ENCODE measurements at regions not wholly inside any gene's neighbourhood (a gene's known extent, or its start where the extent isn't known, plus 50 kb on each side); places are given as distances from the start of the nearest gene placed in this dataset.

DNA sequence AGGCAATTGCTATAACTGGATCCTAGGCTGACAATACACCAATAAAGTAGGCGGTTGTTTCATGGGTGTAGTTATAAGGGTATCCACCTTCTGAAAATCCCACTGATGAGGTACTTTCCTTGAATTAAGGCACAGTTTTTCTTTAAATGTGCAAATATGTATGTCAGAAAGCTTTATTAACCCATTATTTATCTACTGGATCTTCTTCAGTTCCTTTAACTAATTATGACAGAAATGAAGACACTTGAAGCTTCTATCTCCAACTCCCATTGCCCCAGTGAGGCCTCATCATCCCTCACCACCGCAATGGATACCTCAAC lies 159.6 kb upstream of the KLF3 start:
- peaks cover 21% of the 10 kb centered on the region for H3K27me3 Mint-ChIP-seq
- H3K9me3 Mint-ChIP-seq, result peaks cover 7% of the 10 kb centered on the region
- peaks cover 16% of the 10 kb centered on the region for H3K36me3 Mint-ChIP-seq
- H3K4me3 Mint-ChIP-seq, result no peak overlapping the region
- no peak overlapping the region for H3K27ac Mint-ChIP-seq
- DNase-seq, result no peak
- peaks cover 62% of the 10 kb centered on the region for H3K4me1 Mint-ChIP-seq
- CTCF ChIA-PET, result interaction anchor here (1.3 kb wide), 1 partner anchor 12 kb away, joined by 3 read pairs; no protein-coding TSS in a partner anchor

DNA sequence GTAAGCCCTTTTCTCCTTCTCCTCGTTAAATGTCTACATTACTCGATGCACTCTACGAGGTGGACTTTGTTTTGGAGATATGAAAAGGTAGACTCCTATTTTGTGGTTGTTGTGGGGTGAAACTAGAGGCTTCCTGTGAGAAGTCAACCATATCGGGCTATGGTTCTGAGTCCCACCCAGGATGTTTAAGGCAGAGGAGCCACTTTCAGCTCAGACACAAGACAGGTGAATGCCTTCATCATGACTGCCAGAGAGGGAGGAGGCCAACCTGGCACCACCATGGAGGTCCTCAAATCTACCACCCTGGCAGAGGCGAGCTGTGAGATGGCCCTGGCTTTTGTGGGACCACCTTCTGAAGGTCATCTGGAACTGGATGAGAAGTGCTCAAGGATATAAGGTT lies 154.4 kb upstream of the KLF3 start:
- peaks cover 22% of the 10 kb centered on the region for H3K9me3 Mint-ChIP-seq
- CTCF ChIA-PET, result interaction anchor here (0.6 kb wide), 1 partner anchor 25 kb away, joined by 3 read pairs; no protein-coding TSS in a partner anchor
- H3K4me3 Mint-ChIP-seq, result peak overlapping the region; percentile 84
- H3K27me3 Mint-ChIP-seq, result peaks cover 13% of the 10 kb centered on the region
- peaks cover 50% of the 10 kb centered on the region for H3K36me3 Mint-ChIP-seq
- DNase-seq, result peak; percentile 72
- peak overlapping the region; percentile 89 for H3K27ac Mint-ChIP-seq
- H3K4me1 Mint-ChIP-seq, result peaks cover 92% of the 10 kb centered on the region

DNA sequence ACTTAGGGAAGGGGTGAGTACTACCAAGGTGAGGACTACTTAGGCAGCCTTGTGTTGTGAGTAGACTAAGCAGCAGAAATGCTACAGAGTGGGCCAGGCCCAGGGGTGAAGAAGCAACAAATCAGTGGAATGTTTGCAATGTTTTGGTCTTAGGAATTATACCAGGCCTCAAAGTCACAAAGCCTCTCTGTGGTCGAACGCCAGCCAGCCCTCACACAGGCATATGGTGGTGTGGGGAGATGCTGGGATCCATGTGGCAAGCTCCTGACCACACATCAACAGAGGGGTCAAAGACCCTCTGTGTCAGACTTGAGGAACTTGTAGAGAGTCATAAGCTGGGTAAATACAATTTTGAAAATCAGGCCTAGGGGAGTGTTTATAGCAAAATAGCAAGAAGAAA lies 153.8 kb upstream of the KLF3 start:
- peaks cover 19% of the 10 kb centered on the region for H3K9me3 Mint-ChIP-seq
- peaks cover 96% of the 10 kb centered on the region for H3K4me1 Mint-ChIP-seq
- peak overlapping the region; percentile 89 for H3K27ac Mint-ChIP-seq
- peaks cover 10% of the 10 kb centered on the region for H3K27me3 Mint-ChIP-seq
- H3K36me3 Mint-ChIP-seq, result peaks cover 51% of the 10 kb centered on the region
- CTCF ChIA-PET, result no interaction called here
- no peak for DNase-seq
- peak overlapping the region; percentile 84 for H3K4me3 Mint-ChIP-seq

DNA sequence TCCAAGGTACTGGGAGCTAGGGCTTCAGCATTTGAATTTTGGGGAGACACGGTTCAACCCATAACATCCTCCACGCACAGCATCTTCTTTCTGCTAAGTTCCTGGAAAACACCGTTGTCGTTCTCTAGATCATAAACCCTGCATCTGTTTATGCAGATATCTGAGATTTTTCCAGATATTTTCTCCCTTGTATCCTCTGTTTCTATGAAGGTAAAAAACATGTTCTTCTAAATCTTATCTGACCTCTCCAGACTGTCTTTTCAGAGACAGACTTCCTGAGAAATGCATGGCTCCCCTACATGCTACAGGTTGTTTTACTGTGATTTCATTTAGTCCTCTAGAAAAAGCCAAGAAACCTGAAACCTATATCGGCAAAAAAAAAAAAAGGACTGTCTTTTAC lies 152.3 kb upstream of the KLF3 start:
- DNase-seq, result no peak
- Mint-ChIP-seq H3K27me3 (peaks cover 6% of the 10 kb centered on the region), H3K27ac (no peak overlapping the region), H3K4me1 (peaks cover 92% of the 10 kb centered on the region), H3K9me3 (peaks cover 17% of the 10 kb centered on the region), H3K4me3 (peak overlapping the region; percentile 84), H3K36me3 (peaks cover 53% of the 10 kb centered on the region)
- CTCF ChIA-PET, result no interaction called here

DNA sequence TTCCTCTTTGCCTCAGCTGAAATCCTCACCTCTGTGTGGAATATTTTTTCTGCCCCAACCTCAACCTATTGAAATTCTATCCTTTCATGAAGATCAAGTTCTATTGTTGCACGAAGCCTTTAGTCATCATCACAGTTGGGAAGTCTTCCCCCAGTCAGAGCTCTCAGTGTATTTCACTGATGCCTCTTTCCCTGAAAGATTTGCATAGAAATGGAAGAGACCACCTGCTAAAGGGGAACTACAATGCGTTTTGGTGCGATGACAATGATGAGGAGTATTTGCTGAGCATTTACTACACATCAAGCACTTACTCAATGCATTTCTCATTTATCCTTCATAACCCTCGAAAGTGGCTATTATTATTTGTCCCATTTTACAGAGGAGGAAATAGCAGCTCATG lies 151.2 kb upstream of the KLF3 start:
- no peak for DNase-seq
- CTCF ChIA-PET, result no interaction called here
- no peak overlapping the region for H3K4me3 Mint-ChIP-seq
- peaks cover 54% of the 10 kb centered on the region for H3K36me3 Mint-ChIP-seq
- H3K4me1 Mint-ChIP-seq, result peaks cover 81% of the 10 kb centered on the region
- peaks cover 15% of the 10 kb centered on the region for H3K9me3 Mint-ChIP-seq
- H3K27me3 Mint-ChIP-seq, result peaks cover 3% of the 10 kb centered on the region
- H3K27ac Mint-ChIP-seq, result no peak overlapping the region

DNA sequence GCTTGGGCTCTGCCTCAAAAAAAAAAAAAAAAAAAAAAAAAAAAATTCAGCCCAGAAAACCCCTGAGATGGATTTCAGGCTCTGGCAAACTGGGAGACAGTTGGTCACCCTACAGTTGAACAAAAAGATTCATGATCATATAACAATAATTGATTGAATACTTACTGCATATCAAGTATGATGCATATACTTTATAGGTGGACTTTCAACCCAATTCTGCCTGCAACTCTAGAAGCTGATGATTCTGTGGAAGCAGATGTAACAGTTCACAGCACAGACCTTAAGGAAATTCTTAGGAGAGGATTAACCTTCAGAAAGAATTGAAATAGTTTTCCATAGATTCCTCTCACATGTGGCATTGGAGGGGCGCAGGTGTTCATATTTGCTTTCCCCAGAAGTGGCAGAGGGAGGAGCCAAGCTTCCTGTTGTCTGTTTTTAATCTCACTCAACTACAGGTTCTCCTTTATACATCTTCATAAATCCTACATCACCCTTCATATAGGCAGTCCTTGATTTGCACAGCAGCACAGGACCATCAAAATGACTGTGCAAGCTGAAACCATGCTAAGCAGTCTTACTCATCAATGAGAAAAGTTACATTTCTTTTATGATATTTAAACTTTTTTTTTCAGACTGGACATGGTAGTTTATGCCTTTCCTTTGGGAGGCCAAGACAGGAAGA lies 149.4 kb upstream of the KLF3 start:
- H3K9me3 Mint-ChIP-seq, result peaks cover 16% of the 10 kb centered on the region
- peak; percentile 24 for DNase-seq
- peaks cover 68% of the 10 kb centered on the region for H3K36me3 Mint-ChIP-seq
- peaks cover 3% of the 10 kb centered on the region for H3K27me3 Mint-ChIP-seq
- H3K27ac Mint-ChIP-seq, result peak overlapping the region; percentile 50
- no peak overlapping the region for H3K4me3 Mint-ChIP-seq
- CTCF ChIA-PET, result no interaction called here
- H3K4me1 Mint-ChIP-seq, result peaks cover 64% of the 10 kb centered on the region

DNA sequence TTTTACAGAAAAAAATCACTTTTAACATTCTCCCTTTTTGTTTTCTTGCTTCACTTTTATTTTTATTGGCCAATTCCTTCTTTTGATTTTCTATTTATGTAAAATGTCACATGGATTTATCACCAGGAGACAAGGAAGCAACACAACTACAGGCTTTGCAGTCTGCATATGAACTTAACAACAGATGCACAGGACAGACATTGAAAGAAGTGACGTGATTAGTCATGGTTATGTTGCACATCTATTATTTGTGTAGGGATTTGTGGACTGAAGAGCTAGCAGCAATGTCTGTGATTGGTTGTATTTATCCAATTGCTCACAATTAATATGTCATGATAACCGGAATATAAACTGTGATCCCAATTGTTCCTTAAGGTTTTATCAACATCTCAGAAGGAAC lies 147.8 kb upstream of the KLF3 start:
- no peak overlapping the region for H3K27ac Mint-ChIP-seq
- CTCF ChIA-PET, result no interaction called here
- H3K27me3 Mint-ChIP-seq, result peaks cover 3% of the 10 kb centered on the region
- peaks cover 9% of the 10 kb centered on the region for H3K9me3 Mint-ChIP-seq
- H3K4me1 Mint-ChIP-seq, result peaks cover 48% of the 10 kb centered on the region
- no peak overlapping the region for H3K4me3 Mint-ChIP-seq
- peaks cover 61% of the 10 kb centered on the region for H3K36me3 Mint-ChIP-seq
- no peak for DNase-seq

DNA sequence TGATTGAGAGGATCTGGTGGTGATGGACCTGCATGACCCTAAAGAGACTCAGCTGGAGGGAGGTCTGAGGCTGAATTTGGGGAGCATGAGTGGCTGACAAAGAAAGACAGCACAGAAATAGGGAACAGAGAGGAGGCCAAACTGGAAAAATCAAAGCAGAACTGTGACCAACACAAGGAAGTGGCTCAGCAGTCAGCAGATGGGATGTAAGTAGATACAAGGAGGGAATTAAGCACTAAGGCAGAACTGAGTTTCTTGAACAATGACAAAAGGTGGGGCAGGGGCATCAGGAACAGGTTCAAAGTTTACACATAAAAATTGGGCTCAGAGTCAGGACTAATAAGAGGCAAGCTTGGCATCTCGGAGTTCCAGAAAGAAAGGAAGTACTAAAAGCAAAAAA lies 144.3 kb upstream of the KLF3 start:
- CTCF ChIA-PET, result no interaction called here
- H3K27ac Mint-ChIP-seq, result no peak overlapping the region
- peaks cover 20% of the 10 kb centered on the region for H3K27me3 Mint-ChIP-seq
- no peak overlapping the region for H3K4me3 Mint-ChIP-seq
- peaks cover 29% of the 10 kb centered on the region for H3K4me1 Mint-ChIP-seq
- H3K36me3 Mint-ChIP-seq, result peaks cover 41% of the 10 kb centered on the region
- no peak for DNase-seq
- peaks cover 3% of the 10 kb centered on the region for H3K9me3 Mint-ChIP-seq

DNA sequence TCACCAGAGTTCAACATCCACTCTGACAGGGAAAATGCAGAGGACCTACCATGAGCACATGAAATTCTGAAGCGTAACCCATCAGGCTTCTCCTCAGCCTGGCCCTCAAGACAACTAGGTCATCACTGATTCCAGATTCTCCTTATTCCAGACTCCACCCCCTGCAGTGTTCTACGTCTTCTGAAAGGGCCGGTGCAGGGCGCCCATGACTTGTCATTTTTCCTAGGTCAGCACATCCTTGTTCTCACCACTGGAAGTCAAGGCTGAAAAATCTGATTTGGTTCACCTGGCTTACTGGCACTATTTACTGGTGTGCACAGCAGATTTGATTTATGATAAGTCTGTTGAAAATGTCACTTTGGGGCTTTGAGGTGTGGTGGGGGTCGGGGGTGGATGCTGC lies 140.9 kb upstream of the KLF3 start:
- no peak overlapping the region for H3K4me3 Mint-ChIP-seq
- H3K27ac Mint-ChIP-seq, result no peak overlapping the region
- H3K27me3 Mint-ChIP-seq, result peaks cover 25% of the 10 kb centered on the region
- DNase-seq, result no peak
- peaks cover 19% of the 10 kb centered on the region for H3K4me1 Mint-ChIP-seq
- CTCF ChIA-PET, result no interaction called here
- H3K36me3 Mint-ChIP-seq, result peaks cover 33% of the 10 kb centered on the region
- peaks cover 12% of the 10 kb centered on the region for H3K9me3 Mint-ChIP-seq

DNA sequence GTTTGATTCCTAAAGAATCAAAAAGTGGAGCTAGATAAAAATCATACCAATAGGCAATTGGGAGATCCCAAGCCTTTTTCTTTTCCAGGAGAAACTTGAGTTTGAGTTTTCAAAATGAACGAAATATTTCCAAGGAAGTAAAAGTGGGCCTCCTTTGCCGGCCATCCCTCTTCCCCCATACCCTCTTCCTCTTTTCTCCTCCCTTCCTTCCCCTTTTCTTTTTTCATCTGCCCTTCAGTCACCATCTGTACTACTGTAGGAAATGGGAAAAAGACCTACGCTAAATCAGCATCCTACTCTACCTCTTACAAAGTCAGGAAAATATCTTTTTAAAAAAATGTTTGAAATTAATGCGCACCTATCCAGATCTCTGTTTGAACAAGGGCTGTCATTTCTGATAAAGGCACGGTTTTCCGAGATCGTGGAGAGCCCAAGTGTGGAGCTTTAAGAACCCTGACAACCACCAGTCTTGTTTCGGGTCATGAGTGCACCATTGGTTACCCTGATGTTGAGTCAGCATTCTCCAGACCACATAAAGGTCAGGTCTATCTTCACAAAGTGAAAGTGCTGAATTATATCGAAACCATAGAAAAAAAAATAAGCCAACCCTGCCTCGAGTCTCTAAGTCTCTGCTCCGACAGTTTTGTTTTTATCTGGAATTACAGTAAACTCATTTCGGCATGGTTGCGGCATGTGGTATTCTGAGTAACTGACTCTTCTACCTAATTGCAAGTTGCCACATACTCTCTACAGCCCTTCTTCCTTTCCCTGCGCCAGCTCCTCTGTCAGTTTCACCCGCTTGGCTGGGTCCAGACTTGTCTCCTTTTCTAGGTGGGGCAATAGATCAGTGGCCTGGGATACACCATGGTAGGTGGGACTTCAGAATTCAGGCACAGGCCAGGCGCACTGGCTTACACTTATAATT lies 140.2 kb upstream of the KLF3 start:
- Mint-ChIP-seq H3K4me1 (peaks cover 19% of the 10 kb centered on the region), H3K4me3 (no peak overlapping the region), H3K9me3 (peaks cover 12% of the 10 kb centered on the region), H3K27me3 (peaks cover 25% of the 10 kb centered on the region), H3K36me3 (peaks cover 27% of the 10 kb centered on the region), H3K27ac (no peak overlapping the region)
- CTCF ChIA-PET, result no interaction called here
- peak; percentile 39 for DNase-seq

DNA sequence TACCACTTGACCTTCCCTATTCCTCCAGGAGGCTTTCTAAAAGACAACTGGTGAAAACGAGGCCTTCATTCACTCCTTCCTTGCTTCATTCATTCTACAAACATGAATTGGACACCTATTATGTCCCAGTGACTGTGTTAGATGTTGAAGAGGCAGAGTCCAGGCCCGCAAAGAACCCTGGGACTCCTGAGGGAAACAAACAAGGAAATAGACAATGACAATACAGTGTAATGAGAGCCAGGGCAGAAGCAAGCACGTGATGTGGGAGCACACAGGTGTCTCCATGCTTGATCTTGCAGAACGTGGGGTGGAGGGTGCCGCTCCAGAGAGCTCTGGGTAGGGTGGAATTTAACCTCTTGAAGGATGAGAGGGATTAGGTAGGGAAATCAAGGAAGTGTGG lies 137.6 kb upstream of the KLF3 start:
- peaks cover 19% of the 10 kb centered on the region for H3K36me3 Mint-ChIP-seq
- peaks cover 41% of the 10 kb centered on the region for H3K4me1 Mint-ChIP-seq
- H3K27ac Mint-ChIP-seq, result peak overlapping the region; percentile 46
- DNase-seq, result no peak
- H3K9me3 Mint-ChIP-seq, result peaks cover 10% of the 10 kb centered on the region
- CTCF ChIA-PET, result interaction anchor here (1.3 kb wide), 1 partner anchor 149 kb away, joined by 4 read pairs; no protein-coding TSS in a partner anchor
- no peak overlapping the region for H3K4me3 Mint-ChIP-seq
- peaks cover 21% of the 10 kb centered on the region for H3K27me3 Mint-ChIP-seq

DNA sequence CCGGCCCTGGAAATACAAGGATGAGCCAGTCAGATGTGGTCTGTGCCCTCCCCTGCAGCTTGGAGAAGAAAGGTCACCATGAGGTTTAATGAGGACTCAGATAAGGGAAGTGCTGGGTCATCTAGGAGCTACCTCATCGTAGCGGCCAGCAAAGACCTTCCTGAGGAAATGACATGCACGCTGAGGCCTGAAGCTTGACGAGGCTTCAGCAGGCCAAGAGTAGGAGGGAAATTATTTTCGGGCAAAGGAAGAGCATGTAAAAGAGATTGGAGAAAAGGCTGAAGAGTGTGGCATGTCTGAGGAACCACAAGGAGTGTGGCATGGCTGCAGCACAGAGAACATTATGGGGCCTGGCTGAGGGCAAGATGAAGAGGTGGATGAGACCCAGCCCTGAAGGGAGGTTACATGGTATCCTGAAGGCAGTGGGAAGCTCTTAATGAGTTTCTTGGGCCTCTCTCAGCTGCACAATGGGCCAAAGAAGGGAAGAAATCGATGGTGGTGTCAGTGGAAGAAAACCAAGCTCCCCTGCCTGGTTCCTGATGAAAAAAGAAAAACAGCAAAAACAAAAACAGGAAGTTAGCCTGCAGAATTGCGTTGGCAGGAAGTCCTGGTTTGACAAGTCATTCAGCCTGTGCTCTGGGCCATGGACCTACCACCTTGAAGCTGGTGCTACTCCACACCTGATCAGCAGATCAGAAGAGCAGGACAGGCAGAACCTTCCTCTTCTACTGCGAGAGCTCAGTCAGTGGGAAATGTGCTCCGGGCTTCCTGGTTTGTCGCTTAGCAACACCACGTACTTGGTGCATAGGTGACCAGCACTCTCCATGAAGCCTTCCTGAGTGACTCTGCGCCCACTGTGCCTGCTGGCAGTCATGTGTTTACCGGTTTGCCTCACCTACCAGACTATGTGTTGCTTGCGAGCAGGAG lies 134.5 kb upstream of the KLF3 start:
- Mint-ChIP-seq H3K27me3 (peaks cover 4% of the 10 kb centered on the region), H3K4me3 (no peak overlapping the region)

DNA sequence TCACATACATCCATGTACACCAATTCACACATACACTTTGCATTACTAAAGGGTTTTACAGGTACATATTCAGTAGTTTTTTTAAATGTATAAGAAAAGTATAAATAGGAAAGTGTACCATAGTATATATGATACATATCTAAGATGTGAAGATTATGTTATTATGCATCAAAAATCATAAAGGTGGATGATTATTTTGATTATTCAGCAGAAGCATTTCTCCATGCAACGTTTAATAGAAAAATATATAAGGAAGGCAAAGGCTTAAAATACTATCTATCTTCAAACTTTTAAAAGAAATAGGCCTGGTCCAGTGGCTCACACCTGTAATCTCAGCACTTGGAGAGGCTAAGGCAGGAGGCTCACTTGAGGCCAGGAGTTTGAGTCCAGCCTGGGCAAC lies 133.5 kb upstream of the KLF3 start:
- peak overlapping the region; percentile 97 for H3K27ac Mint-ChIP-seq
- peaks cover 19% of the 10 kb centered on the region for H3K36me3 Mint-ChIP-seq
- no peaks in the 10 kb centered on the region for H3K27me3 Mint-ChIP-seq

More for the DNA sequence above, 134.5 kb upstream of the KLF3 start:
- Mint-ChIP-seq H3K36me3 (peaks cover 19% of the 10 kb centered on the region), H3K4me1 (peaks cover 35% of the 10 kb centered on the region), H3K9me3 (peaks cover 10% of the 10 kb centered on the region), H3K27ac (peak overlapping the region; percentile 97)
- CTCF ChIA-PET, result interaction anchor here (0.8 kb wide), 1 partner anchor 210 kb away, joined by 3 read pairs; no protein-coding TSS in a partner anchor
- DNase-seq, result peak; percentile 72

More for the DNA sequence above, 133.5 kb upstream of the KLF3 start:
- Mint-ChIP-seq H3K9me3 (peaks cover 10% of the 10 kb centered on the region), H3K4me1 (peaks cover 32% of the 10 kb centered on the region), H3K4me3 (no peak overlapping the region)
- CTCF ChIA-PET, result interaction anchor here (0.8 kb wide), 1 partner anchor 211 kb away, joined by 5 read pairs; no protein-coding TSS in a partner anchor
- no peak for DNase-seq

All from activated naive CD4-positive, alpha-beta T cell treated with anti-CD3 and anti-CD28 coated beads, Interleukin-2, amount 10 ng/mL, durations not matched to agents 7 days and 5 days (primary cell).